OCI-LY1 (cell line): ENCODE measurements at regions not wholly inside any gene's neighbourhood (a gene's known extent, or its start where the extent isn't known, plus 50 kb on each side); places are given as distances from the start of the nearest gene placed in this dataset.

Source experiments
- H2AFZ ChIP-seq: fragments of 200-600 bp; sonication (generic), shearing (Covaris generic); 2 replicates; pipeline ENCODE4 v1.6.0; 2014; ENCODE audit warnings: antibody characterized with exemption, mild to moderate bottlenecking, low read length
- H3F3A ChIP-seq: fragments of 200-600 bp; sonication (generic), shearing (Covaris generic); 2 replicates; pipeline ENCODE4 v1.6.0; 2014; ENCODE audit warnings: mild to moderate bottlenecking, antibody characterized with exemption, low read length, moderate library complexity; ENCODE audit not compliant: insufficient read depth
- H3K27ac ChIP-seq: fragments of 200-600 bp; sonication (generic); 2 replicates; pipeline ENCODE4 v1.5.1; 2014; ENCODE audit warnings: low read length, mixed run types, mild to moderate bottlenecking, low read depth; ENCODE audit not compliant: poor library complexity, severe bottlenecking
- H3K27me3 ChIP-seq: fragments of 200-600 bp; sonication (generic); 2 replicates; pipeline ENCODE4 v1.6.0; 2014; ENCODE audit warnings: antibody characterized with exemption, mild to moderate bottlenecking, low read length, moderate library complexity; ENCODE audit not compliant: insufficient read depth
- H3K36me3 ChIP-seq: fragments of 200-600 bp; sonication (generic); 2 replicates; pipeline ENCODE4 v1.6.1; 2014; ENCODE audit warnings: mild to moderate bottlenecking, antibody characterized with exemption, low read length, moderate library complexity, mixed read lengths; ENCODE audit not compliant: insufficient read depth
- H3K4me1 ChIP-seq: fragments of 200-600 bp; sonication (generic); 2 replicates; pipeline ENCODE4 v1.5.1; 2014; ENCODE audit warnings: mild to moderate bottlenecking, low read length, moderate library complexity; ENCODE audit not compliant: insufficient read depth, severe bottlenecking
- H3K4me2 ChIP-seq: fragments of 200-600 bp; sonication (generic), shearing (Covaris generic); 2 replicates; pipeline ENCODE4 v1.6.1; 2014; ENCODE audit warnings: low read length
- H3K4me3 ChIP-seq: fragments of 200-600 bp; sonication (generic); 2 replicates; pipeline ENCODE4 v1.5.1; 2014; ENCODE audit warnings: low read length, low read depth, mild to moderate bottlenecking, mixed read lengths; ENCODE audit not compliant: poor library complexity, severe bottlenecking
- H3K79me2 ChIP-seq: fragments of 200-600 bp; shearing (Covaris generic); 2 replicates; pipeline ENCODE4 v1.6.1; 2016; ENCODE audit warnings: mixed run types, low read length, mixed read lengths; ENCODE audit not compliant: insufficient read depth
- H3K9ac ChIP-seq: fragments of 200-600 bp; sonication (generic), shearing (Covaris generic); 2 replicates; pipeline ENCODE4 v1.6.1; 2014; ENCODE audit warnings: mild to moderate bottlenecking, low read length, mixed read lengths
- H3K9me2 ChIP-seq: fragments of 200-600 bp; sonication (generic), shearing (Covaris generic); 2 replicates; pipeline ENCODE4 v1.6.1; 2014; ENCODE audit warnings: low read depth, mild to moderate bottlenecking, low read length, mixed read lengths
- H3K9me3 ChIP-seq: fragments of 200-600 bp; shearing (Covaris generic); 2 replicates; pipeline ENCODE4 v1.6.1; 2014; ENCODE audit warnings: low read length, mixed read lengths
- H4K20me1 ChIP-seq: fragments of 200-600 bp; sonication (generic), shearing (Covaris generic); 2 replicates; pipeline ENCODE4 v1.6.0; 2016; ENCODE audit warnings: mild to moderate bottlenecking, low read length; ENCODE audit not compliant: insufficient read depth
- CTCF ChIP-seq: fragments of 200-600 bp; sonication (generic), shearing (Covaris generic); IDR thresholded peaks from 2 replicates; pipeline ENCODE4 v1.5.1; 2017; ENCODE audit warnings: mild to moderate bottlenecking, antibody characterized with exemption, low read length, moderate library complexity, mixed read lengths
- EZH2 ChIP-seq: fragments of 200-600 bp; sonication (generic), shearing (Covaris generic); IDR thresholded peaks from 2 replicates; pipeline ENCODE4 v1.8.0; 2017; ENCODE audit warnings: borderline replicate concordance, mixed run types, mild to moderate bottlenecking, antibody characterized with exemption, low read length, moderate library complexity, mixed read lengths

GRCh38 chr5:33010846-33011245 is 299.7 kb downstream of the NPR3 start:
- Histone ChIP-seq H3F3A (no peaks in the 10 kb centered on the region), H3K79me2 (no peaks in the 10 kb centered on the region), H4K20me1 (no peaks in the 10 kb centered on the region), H3K9me3 (no peaks in the 10 kb centered on the region), H3K27ac (no peak overlapping the region), H3K4me1 (no peaks in the 10 kb centered on the region), H3K36me3 (no peaks in the 10 kb centered on the region), H3K9ac (no peak overlapping the region), H3K9me2 (no peaks in the 10 kb centered on the region), H3K4me3 (no peak overlapping the region), H3K4me2 (no peak overlapping the region), H2AFZ (no peak overlapping the region), H3K27me3 (no peaks in the 10 kb centered on the region)
- TF ChIP-seq EZH2 = no peak
- no peak for TF ChIP-seq CTCF

- H3K4me2 ChIP-seq = no peak overlapping the region
- H3K27ac ChIP-seq = no peak overlapping the region
- no peak overlapping the region for H3K9ac ChIP-seq
- no peak overlapping the region for H3K4me3 ChIP-seq
- TF ChIP-seq EZH2 = no peak
- no peak for TF ChIP-seq CTCF
- H3K9me3 ChIP-seq = no peaks in the 10 kb centered on the region
- no peak overlapping the region for H2AFZ ChIP-seq
- H3K4me1 ChIP-seq = no peaks in the 10 kb centered on the region
- no peaks in the 10 kb centered on the region for H3K9me2 ChIP-seq
- no peaks in the 10 kb centered on the region for H3K79me2 ChIP-seq
- H3K27me3 ChIP-seq = no peaks in the 10 kb centered on the region
- H4K20me1 ChIP-seq = no peaks in the 10 kb centered on the region
- H3F3A ChIP-seq = no peaks in the 10 kb centered on the region
- H3K36me3 ChIP-seq = no peaks in the 10 kb centered on the region
These were observed 300.7 kb downstream of the NPR3 start for GRCh38 chr5:33011801-33012200.

- H3K36me3 ChIP-seq = no peaks in the 10 kb centered on the region
- no peaks in the 10 kb centered on the region for H3K27me3 ChIP-seq
- H3K4me3 ChIP-seq = no peak overlapping the region
These were observed 312.5 kb downstream of the NPR3 start for GRCh38 chr5:33023649-33024048.

More at GRCh38 chr5:33023649-33024048, 312.5 kb downstream of the NPR3 start:
- no peak overlapping the region for H3K27ac ChIP-seq
- TF ChIP-seq EZH2 (no peak), CTCF (no peak)
- H3K9me2 ChIP-seq = no peaks in the 10 kb centered on the region
- no peaks in the 10 kb centered on the region for H3K79me2 ChIP-seq
- no peaks in the 10 kb centered on the region for H3K4me1 ChIP-seq
- no peaks in the 10 kb centered on the region for H3K9me3 ChIP-seq
- H3F3A ChIP-seq = no peaks in the 10 kb centered on the region
- H3K4me2 ChIP-seq = no peak overlapping the region
- no peak overlapping the region for H3K9ac ChIP-seq
- H2AFZ ChIP-seq = no peak overlapping the region
- no peaks in the 10 kb centered on the region for H4K20me1 ChIP-seq
